GM18907 (cell line): ENCODE measurements at regions not wholly inside any gene's neighbourhood (a gene's known extent, or its start where the extent isn't known, plus 50 kb on each side); places are given as distances from the start of the nearest gene placed in this dataset.
"Not testable (repeated sequence)": the region's sequence is repeated elsewhere in the genome, so short reads cannot be mapped to it uniquely, and the experiment has no call there.

Source experiments
- ATAC-seq: cut with Tn5 transposase; IDR thresholded peaks from one replicate; pipeline ENCODE4 v1.9.1; 2021; ENCODE audit warnings: mild to moderate bottlenecking, moderate library complexity; ENCODE audit not compliant: unreplicated experiment

DNA sequence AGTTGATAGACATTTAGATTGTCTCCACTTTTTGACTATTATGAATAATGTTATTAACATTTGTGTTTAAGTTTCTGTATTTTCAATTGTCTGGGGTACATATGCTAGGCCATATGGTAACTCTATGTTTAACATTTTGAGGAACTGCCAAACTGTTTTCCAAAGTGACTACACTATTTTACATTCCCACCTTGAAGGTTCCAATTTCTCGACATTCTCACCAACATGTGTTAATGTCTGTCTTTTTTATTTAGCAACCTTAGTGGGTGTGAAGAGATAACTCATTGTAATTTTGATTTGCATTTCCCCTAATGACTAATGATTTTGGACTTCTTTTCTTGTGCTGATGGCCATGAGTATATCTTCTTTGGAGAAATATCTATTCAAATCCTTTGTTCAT lies 832.4 kb downstream of the DNAJB9 start:
- ATAC-seq = no peak

DNA sequence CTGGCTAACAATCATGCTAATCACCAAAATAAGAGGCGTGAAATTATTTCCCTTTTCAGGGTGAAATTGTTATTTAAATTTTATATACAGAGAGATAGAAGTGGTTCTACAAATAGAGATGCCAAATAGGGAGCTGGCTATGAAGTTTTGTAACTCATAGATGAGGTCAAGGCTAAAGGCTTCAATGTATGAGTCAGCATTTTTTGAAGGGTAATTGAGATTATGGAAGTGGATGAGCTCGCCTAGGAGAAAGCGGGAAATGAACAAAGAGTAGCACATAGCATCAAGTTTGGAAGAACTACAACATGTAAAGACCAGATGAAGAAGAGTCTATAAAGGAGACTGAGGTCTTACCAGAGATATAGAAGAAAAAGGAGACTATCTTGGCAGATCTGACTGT lies 838.1 kb downstream of the DNAJB9 start:
- no peak for ATAC-seq

DNA sequence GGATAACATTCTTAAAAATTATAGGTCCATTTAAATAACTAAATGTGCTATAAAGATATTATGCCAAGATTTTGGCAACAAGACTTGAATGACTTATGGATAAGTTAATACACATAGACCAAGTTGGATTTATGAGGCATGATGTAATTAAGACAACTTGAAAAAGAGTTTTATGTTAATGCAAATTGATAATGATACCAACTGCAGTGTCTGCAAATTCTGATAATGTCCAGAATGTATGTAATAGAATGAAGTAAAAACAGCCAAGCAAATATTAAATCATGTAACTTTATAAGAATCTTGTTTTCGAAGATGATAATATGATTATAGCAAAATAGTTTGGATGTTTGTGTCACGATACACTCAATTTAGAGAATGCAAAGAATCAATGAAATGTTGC lies 868.3 kb downstream of the DNAJB9 start:
- no peak for ATAC-seq

DNA sequence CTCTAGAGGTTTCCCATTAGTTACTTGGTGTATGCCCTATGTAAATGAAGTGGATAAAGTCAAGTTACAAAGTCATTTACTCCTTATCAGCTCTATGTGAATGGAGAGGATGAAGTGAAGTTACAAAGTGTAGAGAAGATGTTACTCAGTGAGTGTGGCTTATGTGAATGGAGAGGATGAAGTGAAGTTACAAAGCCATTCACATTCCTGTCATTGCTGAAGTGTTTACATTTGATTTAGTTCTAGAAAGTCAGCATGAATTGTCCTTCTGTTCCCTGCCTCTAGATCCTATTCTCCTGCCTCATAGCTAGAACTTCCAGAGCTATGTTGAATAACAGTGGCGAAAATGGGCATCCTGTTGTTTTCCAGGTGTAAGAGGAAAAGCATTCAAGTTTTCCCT lies 880.1 kb downstream of the DNAJB9 start:
- ATAC-seq = no peak

DNA sequence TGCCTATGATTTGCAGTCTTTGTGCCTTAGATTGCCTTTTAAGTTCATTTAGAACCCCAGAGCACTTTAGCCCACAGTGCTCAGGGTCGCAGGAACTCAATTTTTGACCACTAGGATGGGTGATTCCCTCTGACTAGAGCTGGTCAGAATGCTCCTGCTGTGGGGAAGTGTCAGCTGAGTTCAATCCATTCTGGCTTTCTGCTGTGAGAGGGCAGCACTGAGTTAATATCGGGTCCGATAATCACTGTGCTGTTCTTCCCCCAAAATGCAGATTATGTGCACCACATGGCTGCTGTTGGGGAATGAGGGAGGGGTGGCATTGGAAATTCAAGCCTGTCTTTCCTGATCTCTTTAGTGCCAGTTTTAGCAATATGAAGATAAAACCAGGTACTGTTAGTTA lies 886.4 kb downstream of the DNAJB9 start:
- ATAC-seq = no peak

DNA sequence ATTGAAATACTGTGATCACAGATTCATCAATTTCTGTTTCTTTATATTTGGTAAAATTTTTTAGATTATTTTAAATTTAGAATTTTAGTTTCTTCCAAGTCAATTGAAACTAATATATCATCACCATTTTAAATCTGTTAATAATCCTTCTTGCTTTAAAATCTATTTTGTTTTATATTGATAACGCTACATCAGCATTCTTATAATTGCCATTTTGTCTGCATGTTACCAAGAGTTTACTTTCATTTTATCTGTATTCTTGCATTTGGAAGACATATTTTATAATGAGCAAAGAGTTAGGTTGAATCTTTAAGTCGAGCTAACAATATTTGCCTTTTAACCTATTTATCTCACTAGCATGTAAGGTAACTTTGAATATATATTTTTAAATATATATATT lies 890.6 kb downstream of the DNAJB9 start:
- no peak for ATAC-seq

DNA sequence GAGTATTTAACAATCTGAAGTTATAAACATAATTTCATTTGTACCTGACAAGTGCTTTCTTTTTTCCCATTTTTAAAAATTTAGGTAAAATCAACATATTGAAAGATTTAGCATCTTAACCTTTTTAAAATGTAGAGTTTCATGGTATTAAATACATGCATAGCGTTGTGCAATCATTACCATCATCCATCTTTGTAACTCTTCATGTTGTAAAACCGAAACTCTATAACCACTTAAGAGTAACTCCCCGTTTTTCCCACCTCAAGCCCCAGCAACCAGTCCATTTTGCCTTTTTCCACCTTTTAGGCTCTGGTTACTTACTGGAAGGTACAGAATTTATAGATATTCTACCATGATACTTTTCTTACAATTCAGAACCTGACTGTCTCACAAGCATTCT lies 892.5 kb downstream of the DNAJB9 start:
- ATAC-seq = no peak

DNA sequence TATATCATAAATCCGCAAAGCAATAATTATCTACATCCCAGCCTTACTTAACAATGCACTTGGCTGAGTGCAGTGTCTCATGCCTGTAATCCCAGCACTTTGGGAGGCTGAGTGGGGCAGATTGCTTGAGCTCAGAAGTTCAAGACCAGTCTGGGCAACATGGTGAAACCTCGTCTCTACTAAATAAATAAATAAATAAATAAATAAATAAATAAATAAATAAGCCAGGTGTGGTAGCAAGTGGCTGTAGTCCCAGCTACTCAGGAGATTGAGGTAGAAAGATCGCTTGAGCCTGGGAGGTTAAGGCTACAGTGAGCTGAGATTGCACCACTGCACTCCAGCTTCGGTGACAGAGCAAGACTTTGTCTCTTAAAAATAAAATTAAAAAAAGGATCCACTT lies 898.1 kb downstream of the DNAJB9 start:
- not testable (repeated sequence) for ATAC-seq

DNA sequence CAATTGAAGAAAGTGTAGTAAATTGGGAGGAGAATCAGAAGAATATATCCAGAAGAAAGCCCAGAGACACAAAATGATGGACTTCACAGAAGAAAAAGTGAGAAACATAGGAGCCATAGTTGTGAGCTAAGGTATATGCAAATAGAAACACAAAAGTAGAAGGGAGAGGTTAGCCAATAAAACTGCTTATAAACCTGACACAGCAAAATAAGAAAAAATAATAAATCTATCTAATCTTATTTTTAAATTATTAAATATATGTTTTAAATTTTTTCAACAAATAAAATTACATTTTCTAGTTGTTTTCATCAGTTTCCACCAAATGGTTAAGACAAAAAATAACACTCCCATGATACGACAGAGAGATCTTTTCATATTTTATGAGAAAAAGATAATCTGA lies 903.5 kb downstream of the DNAJB9 start:
- no peak for ATAC-seq

DNA sequence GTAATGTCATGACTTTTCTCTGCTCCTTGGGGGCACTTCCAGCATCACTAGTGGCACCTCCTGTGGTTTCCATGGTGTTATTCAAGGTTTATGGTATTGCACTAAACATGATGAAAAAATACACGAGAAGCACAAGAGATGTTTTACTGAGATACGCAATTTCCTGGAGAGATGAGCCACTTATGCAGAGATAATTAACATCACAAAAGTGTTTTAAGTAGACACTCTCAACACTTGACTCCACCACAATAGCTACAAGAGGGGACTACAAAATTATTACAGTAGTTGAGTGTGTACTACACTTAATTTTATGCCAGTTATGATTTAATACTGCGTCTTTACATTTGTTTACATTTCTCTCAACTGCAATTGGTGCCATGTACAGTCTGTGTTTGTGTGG lies 906.7 kb downstream of the DNAJB9 start:
- ATAC-seq = no peak

DNA sequence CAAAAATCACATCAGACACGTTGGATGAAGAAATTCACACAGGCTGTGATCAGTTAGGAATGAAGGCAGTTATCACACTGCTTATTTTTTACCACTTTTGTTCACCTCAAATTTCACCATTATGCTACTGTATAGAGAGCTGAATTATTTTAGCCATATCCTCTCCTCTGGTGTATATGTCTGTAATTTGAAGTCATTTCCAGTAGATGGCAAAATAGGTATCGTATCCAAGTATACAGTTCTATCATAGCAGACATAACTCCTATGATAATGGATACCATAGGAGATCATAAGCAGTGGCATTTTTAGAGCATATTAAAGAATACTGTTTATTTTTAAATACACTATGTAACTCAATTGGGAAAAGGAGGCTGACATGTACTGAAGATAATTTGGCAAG lies 909.7 kb downstream of the DNAJB9 start:
- ATAC-seq = no peak

DNA sequence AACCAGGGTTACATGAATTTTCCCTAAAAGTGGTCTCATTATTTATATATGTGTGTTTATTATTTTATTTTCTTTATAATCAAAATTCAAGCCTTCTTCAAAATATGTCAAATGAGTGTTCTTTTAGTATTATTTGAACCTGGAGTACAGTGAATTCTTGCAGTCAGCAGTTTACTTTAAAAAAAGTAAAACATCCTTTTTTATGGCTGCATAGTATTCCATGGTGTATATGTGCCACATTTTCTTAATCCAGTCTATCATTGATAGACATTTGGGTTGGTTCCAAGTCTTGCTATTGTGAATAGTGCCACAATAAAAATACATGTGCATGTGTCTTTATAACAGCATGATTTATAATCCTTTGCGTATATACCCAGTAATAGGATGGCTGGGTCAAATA lies 920.9 kb downstream of the DNAJB9 start:
- ATAC-seq = not testable (repeated sequence)

DNA sequence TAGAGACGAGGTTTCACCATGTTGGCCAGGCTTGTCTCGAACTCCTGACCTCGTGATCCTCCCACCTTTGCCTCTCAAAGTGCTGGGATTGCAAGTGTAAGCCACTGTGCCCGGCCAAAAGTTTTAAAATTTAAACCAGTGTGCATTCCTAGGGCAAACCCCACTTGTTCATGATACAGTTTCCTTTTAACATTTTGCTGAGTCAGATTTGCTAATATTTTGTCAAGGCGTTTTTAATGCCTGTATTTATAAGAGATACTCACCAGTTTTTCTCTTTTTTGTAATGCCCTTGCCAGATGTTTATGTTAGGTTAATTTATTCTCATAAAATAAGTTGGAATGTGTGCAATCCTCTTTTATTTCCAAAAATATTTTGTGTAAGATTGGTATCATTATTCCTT lies 927.4 kb downstream of the DNAJB9 start:
- no peak for ATAC-seq

DNA sequence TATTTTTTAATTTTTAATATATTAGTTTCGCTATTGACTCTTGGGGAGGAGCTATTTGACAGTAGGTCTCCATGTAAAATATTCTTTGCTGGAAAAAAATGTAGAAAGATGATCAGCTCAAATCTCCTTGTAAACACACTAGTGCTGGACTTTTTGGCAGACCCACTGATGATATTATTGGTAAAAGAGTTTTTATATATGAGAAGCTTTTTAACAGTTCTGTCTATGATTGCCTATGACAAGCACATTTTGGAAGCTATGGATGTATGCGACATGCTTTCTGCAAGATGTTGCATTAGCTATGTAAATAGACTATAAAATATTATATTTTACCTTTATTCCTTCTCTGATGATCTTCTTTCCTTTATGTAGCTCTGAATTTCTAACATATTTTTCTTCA lies 928.5 kb downstream of the DNAJB9 start:
- no peak for ATAC-seq

DNA sequence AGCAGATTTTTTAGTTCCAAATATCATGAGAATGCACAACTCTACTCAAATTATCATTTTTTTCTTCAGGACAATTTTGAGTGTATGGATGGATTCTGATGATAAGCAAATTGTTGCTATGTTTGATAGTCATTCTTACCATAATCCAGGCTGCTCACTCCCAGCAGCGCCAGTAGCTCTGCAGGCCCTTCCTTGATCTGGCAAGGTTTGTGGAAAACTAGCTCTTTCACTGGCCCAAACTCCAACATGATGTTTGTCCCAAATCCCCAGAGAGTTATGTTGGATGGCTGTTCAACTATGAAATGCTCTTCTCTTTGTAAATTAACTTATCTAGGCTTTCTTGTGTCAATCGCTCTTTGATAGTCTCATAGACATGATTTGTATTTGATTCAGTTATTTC lies 933.7 kb downstream of the DNAJB9 start:
- ATAC-seq = no peak

DNA sequence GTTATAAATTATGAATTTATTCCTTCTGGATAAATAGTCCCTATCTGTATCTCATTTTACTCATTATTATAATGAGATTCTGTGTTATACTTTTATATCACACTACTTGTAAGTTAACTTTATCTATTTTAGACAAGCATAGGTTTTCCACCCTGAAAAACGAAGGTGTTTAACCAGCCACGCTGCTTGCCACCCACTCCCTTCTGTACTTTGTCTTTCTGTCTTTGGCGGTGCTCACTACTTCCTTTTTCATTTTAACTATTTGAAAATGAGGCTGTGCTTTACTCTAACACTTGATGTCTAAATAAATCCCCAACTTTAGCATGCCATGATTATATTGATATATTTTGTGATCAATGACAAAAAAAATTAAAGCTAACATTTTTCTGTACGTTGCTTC lies 952.9 kb downstream of the DNAJB9 start:
- ATAC-seq = no peak

DNA sequence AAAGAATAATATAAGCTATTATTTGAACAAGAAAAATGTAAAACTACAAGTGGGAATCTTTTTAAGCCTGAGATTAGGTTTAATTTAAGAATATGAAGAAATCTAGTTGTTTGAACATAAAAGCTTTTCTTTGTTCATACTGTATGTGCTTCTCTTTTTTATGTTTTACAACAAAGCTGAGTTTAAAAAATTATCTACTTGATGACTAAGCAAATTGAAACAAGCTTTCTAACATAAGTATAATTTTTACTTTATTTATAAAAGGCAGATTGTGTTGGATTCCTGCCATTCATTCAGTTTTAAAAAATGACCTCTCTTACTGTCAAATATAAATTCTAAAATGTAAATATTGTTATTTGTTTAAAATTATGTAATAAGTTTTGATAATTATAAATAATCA lies 958.2 kb downstream of the DNAJB9 start:
- no peak for ATAC-seq

DNA sequence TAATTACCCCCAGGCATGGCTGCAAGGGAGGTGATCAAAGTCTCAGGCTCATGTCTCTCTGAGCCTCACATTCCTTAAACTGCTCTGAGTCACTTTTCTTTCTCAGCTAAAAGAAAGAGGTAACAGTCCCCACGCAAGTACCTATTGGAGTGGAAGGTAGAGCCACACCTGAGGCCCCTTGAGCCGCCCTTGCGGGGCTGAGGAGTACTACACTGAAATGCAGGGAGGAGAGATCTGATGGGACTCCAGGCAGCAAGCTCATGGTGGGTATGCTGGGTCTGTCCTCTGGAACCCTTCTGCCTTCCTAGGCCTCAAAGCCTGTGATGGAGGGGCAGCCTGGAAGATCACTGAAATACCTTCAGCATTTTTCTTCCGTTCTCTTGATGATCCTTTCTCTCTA lies 960.0 kb downstream of the DNAJB9 start:
- no peak for ATAC-seq

DNA sequence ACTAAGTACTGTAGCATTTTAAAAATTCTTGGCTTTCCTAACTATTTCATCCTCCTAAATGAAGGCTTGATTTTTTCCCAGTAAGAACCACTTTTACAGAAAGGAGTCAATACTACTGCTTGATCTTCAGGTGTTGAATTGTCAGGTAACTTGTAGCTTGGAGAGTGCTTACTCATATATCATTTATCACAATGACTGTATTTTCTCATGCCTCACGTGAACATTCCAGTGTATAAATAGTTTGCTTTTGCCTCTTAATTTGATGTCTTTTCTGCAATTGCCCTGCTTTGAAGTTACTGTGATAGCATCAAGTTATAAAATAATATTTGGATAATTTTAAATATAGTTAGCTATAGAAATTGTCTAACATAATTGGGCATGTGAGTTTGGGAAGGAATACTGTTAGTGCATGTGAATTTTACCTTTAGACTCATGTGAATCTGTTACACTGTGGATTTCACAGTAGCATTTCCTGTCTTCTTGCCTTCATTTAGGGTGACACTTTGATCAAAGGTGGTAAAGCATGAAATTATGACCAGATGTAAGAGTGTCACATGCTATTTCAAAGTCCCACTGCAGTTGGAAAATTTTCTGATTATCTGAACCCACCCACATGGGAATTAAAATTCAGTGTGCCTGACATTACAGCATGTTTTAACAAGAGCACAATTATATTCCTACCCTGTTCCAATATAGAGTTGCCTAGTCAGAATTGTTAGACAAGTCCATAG lies 962.8 kb downstream of the DNAJB9 start:
- no peak for ATAC-seq

DNA sequence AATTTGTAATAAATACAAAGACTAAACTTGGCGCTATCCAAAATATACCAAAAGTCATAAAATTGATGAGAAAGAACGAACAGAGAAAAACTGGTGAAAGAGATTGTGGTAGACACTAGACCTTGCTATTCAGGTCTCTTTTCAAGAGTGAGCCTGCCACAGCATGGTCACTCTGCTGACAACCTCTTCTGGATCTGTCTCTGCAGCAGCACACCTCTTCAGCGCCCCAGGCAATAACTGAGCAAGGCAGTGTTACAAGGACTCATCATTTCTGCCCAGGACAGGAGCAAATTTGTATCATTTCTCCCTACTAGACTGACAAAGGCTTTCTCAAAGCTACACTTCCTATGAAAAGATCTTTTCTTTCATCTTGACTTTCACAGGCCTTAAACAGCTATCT lies 976.0 kb downstream of the DNAJB9 start:
- ATAC-seq = no peak

DNA sequence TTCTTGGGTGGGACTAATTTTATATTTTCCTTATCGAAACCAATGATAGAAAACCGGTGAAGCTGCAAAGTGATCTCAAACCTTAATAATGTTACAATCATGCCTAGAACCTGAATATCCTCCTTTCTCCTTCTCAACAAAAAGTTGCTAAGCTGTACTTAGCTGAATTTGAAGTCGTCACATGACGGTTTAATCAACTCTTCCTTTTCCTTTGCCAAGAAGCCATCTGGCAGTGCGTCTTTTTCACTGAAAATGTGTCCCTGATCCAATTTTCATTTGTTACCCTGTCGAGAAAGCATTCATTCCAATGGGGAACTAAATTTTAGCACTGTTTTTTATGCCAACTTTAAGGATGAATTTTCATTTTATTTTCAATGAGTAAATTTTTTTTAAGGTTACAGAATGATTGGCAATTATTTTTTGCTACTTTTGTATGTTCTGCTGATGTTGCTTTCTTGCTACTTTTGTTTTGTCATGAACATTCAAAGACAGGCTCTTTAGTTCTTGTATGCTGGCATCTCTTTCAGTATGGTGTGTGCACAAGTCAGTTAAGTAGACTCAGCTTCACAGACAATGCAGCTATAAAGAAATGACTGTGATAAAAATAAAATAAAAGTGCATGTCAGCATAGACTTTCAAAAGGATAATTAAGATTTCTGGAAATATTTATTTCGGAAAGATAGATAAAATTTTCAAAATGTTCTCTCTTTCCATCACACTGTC lies 980.0 kb downstream of the DNAJB9 start:
- ATAC-seq = no peak

DNA sequence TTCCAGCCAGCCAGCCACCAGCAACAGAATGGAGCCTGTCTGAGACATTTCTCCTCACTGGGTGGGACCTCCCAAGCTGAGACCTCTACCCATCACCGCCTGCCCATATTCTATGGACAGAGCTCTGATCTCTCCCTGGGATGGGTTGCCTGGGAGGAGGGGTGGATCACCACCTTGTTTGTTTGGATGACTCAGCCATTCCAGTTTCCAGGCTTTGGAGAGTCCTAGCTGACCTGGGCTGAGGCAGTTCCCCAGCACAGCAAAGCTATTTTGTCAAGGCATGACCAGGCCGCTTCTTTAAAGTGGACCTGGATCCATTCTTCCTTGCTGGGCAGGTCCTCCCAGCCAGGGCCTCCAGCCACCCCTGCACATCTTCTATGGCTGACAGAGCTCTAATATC lies 982.3 kb downstream of the DNAJB9 start:
- no peak for ATAC-seq

DNA sequence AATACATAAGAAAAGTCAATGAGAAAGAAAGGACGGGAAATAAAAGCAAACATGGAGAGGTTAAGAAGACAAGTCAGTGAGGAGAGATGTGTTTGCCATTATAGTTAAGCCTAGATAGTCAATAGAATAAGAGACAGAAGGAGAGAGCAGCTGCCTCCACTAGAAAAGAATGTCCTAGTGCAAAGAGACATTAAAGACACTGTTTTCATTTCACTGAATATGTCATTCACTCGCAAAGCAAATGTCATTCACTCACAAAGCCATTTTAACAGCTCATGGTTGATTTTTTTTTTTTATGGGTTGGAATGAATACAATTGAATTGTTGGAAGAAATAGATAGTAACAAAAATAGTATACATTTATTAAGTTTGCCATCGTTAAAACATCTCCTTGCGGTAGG lies 1007.6 kb downstream of the DNAJB9 start:
- no peak for ATAC-seq
